Mesothelial cell of epicardium (in vitro differentiated cells): ENCODE measurements at regions not wholly inside any gene's neighbourhood (a gene's known extent, or its start where the extent isn't known, plus 50 kb on each side); places are given as distances from the start of the nearest gene placed in this dataset.

ENCODE experiments used
- DNase-seq, 2 experiments: peaks; one replicate each; pipeline ENCODE4 v3.0.0; 2021; ENCODE audit warnings: low spot score in 2 of 2; ENCODE audit not compliant: unreplicated experiment in 2 of 2
- H3K27ac Mint-ChIP-seq: 2 replicates; pipeline ENCODE4 v1.8.0; 2021; ENCODE audit warnings: mixed read lengths
- H3K27me3 Mint-ChIP-seq: 2 replicates; pipeline ENCODE4 v1.8.0; 2021; ENCODE audit warnings: low read depth, mixed read lengths
- H3K36me3 Mint-ChIP-seq: 2 replicates; pipeline ENCODE4 v1.8.0; 2021; ENCODE audit warnings: mixed read lengths
- H3K4me1 Mint-ChIP-seq: 2 replicates; pipeline ENCODE4 v1.8.0; 2021; ENCODE audit warnings: mixed read lengths
- H3K4me3 Mint-ChIP-seq: 2 replicates; pipeline ENCODE4 v1.8.0; 2021; ENCODE audit warnings: mild to moderate bottlenecking, moderate library complexity, mixed read lengths
- H3K9me3 Mint-ChIP-seq: 2 replicates; pipeline ENCODE4 v1.8.0; 2021; ENCODE audit warnings: mixed read lengths
- TF ChIP-seq, protein P1 (sequence below): fragments of 200-600 bp; sonication (generic); IDR thresholded peaks from one replicate; pipeline ENCODE4 v1.5.0; 2021; ENCODE audit warnings: antibody characterized with exemption; ENCODE audit not compliant: unreplicated experiment

DNA sequence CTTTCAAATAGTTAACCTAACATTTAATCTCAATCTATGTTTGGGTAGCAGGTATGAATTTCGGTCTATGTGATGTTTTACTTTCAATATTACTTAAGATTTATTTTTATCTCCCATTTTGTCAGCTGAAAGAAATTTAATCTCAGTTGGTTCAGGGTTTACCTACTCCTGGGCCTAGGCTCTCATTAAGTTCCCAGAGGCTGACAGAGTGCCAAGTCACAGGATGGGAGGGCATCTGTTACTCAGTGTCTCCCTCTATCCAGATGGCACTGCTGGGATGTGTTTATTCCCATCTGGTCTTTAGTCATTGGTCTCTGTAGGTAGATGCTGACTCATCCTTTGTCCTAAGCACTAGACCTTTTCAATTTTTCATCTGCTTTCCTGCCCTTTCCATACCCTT is 129.4 kb upstream of the ARSJ start:
- Mint-ChIP-seq H3K4me3 (no peak overlapping the region), H3K36me3 (no peaks in the 10 kb centered on the region), H3K27me3 (no peaks in the 10 kb centered on the region), H3K27ac (no peak overlapping the region), H3K4me1 (peaks cover 13% of the 10 kb centered on the region), H3K9me3 (no peaks in the 10 kb centered on the region)
- TF ChIP-seq, protein P1, sequence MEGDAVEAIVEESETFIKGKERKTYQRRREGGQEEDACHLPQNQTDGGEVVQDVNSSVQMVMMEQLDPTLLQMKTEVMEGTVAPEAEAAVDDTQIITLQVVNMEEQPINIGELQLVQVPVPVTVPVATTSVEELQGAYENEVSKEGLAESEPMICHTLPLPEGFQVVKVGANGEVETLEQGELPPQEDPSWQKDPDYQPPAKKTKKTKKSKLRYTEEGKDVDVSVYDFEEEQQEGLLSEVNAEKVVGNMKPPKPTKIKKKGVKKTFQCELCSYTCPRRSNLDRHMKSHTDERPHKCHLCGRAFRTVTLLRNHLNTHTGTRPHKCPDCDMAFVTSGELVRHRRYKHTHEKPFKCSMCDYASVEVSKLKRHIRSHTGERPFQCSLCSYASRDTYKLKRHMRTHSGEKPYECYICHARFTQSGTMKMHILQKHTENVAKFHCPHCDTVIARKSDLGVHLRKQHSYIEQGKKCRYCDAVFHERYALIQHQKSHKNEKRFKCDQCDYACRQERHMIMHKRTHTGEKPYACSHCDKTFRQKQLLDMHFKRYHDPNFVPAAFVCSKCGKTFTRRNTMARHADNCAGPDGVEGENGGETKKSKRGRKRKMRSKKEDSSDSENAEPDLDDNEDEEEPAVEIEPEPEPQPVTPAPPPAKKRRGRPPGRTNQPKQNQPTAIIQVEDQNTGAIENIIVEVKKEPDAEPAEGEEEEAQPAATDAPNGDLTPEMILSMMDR, result no peak
- no peak for DNase-seq

DNA sequence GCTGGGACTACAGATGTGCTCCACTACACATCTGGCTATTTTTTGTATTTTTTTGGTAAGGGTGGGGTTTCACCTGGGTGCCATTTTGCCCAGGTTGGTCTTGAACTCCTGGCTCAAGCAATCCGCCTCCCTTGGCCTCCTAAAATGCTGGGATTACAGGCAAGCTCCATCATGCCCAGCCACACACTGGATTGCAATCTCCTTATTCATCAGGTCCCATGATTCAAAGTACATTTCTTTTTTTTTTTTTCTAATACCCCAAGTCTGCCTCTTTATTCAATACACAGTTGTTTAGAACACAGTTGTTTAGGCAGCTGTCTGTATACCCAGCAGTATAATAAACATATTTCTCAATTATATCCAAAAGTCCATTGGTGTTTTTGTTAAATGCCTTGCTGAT is 130.3 kb upstream of the ARSJ start:
- Mint-ChIP-seq H3K4me3 (no peak overlapping the region), H3K9me3 (no peaks in the 10 kb centered on the region), H3K36me3 (no peaks in the 10 kb centered on the region), H3K27me3 (no peaks in the 10 kb centered on the region), H3K27ac (no peak overlapping the region), H3K4me1 (peaks cover 7% of the 10 kb centered on the region)
- TF ChIP-seq, protein P1, result no peak
- no peak for DNase-seq

DNA sequence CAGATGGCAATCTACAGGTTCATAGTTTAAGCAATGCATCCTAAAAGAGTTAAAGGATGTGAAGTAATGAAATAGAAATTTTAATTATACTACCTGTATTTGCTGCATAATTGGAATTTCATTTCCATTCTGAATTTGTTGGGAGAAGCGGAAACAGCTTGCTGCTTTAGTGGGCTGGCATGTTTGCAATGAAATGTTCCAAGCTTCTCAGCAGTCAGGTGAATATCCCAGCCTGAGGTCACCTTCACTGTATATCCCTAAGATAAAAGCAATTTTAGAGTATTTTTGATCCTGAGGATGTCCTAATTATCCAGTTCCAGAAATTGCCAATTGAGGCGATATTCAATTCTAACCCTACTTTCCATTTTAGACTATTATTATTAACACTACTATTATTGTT is 136.1 kb upstream of the ARSJ start:
- no peaks in the 10 kb centered on the region for H3K9me3 Mint-ChIP-seq
- no peak overlapping the region for H3K27ac Mint-ChIP-seq
- no peaks in the 10 kb centered on the region for H3K27me3 Mint-ChIP-seq
- TF ChIP-seq, protein P1, result no peak
- H3K4me1 Mint-ChIP-seq, result peaks cover 3% of the 10 kb centered on the region
- no peak for DNase-seq
- no peaks in the 10 kb centered on the region for H3K36me3 Mint-ChIP-seq
- no peak overlapping the region for H3K4me3 Mint-ChIP-seq

DNA sequence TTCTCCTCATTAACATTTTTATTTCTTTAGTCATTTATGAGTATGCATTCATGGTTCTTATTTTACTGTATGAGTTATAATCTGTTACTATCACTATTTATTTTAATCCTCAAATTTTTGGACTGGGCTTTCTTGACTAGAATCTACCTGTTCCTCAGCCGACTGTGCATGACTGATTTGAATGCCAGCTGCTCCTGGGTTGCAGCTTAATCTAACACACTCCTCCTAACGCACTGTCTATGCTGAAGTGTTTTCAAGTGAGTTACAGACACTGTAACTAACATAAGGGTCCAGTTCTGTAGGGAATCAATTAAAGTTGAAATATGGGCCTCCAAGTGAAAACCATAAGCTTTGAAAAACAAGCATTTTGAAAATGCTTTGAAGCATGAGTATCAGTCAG is 137.4 kb upstream of the ARSJ start:
- Mint-ChIP-seq H3K4me1 (peaks cover 3% of the 10 kb centered on the region), H3K27ac (no peak overlapping the region), H3K27me3 (no peaks in the 10 kb centered on the region), H3K36me3 (no peaks in the 10 kb centered on the region), H3K4me3 (no peak overlapping the region), H3K9me3 (no peaks in the 10 kb centered on the region)
- DNase-seq, result no peak
- TF ChIP-seq, protein P1, result no peak

DNA sequence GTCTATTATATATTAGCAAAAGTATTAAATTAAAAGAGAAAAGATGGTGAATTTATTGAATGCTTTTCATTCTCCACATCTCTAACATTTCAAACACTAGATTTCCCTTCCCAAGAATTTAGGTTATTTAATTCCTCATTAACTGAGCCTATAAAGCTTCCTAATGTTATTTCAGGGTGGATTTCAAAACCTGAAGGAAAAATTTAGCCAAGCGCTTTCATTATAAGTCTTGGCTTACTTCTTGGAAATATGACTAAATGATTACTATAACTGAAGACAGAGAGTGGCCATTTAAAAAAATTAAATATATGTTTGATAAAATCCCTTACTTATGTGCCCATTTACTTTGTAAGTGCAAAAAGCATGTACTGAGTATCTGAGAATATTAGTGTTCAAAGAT is 141.8 kb upstream of the ARSJ start:
- DNase-seq, result no peak
- no peaks in the 10 kb centered on the region for H3K27me3 Mint-ChIP-seq
- peaks cover 7% of the 10 kb centered on the region for H3K36me3 Mint-ChIP-seq
- H3K9me3 Mint-ChIP-seq, result peaks cover 24% of the 10 kb centered on the region
- H3K4me1 Mint-ChIP-seq, result peaks cover 3% of the 10 kb centered on the region
- no peak overlapping the region for H3K4me3 Mint-ChIP-seq
- no peak overlapping the region for H3K27ac Mint-ChIP-seq
- TF ChIP-seq, protein P1, result no peak

DNA sequence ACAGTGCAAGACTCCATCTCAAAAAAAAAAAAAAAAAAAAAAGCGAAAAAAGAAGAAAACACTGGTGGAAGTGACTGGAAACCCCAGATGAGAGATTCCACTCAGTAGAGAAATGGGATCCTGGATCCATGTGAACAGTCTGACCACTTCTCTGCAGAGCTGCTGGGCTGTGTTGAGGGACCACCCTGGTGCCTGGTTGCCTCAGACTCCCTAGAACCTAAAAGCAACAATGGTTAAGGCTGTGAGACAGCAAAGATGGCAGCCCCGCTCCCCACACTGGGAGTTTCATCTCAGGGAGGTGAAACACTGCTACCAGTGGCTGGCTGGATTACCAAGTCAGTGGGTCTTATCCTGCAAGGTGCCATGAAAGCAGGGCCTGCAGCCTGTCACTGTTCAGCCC is 152.8 kb upstream of the ARSJ start:
- H3K27me3 Mint-ChIP-seq, result no peaks in the 10 kb centered on the region

More for the DNA sequence above, 152.8 kb upstream of the ARSJ start:
- Mint-ChIP-seq H3K4me3 (no peak overlapping the region), H3K36me3 (no peaks in the 10 kb centered on the region), H3K4me1 (peaks cover 8% of the 10 kb centered on the region), H3K27ac (no peak overlapping the region), H3K9me3 (peaks cover 37% of the 10 kb centered on the region)
- TF ChIP-seq, protein P1, result no peak
- no peak for DNase-seq
